Endothelial cell of umbilical vein (primary cell): ENCODE measurements at regions not wholly inside any gene's neighbourhood (a gene's known extent, or its start where the extent isn't known, plus 50 kb on each side); places are given as distances from the start of the nearest gene placed in this dataset.
"Not testable (repeated sequence)": the region's sequence is repeated elsewhere in the genome, so short reads cannot be mapped to it uniquely, and the experiment has no call there.

Source experiments
- BruUV-seq: library from RNA; stranded (reverse); fragments of 400-500 nt; replicated peaks from 2 replicates; lab custom pipeline; 2021; lab: Mats Ljungman, UMichigan
- CTCF ChIA-PET: fragments of 300-600, 350-600 bp; sonication (Branson Sonifier 250); formaldehyde crosslinking; loops from one replicate; lab custom pipeline; 2021; ENCODE audit warnings: antibody characterized with exemption, inconsistent platforms; lab: Charles Lee
- POLR2A ChIA-PET: fragments of 300-600, 350-600 bp; sonication (Branson Sonifier 250); formaldehyde crosslinking; loops from one replicate; lab custom pipeline; 2021; ENCODE audit warnings: antibody characterized with exemption, inconsistent platforms; lab: Charles Lee
- DNase-seq: peaks from one replicate; pipeline ENCODE4 v3.0.0-alpha.2; 2011; ENCODE audit warnings: low read depth, low spot score
- FAIRE-seq: peaks from 2 replicates; lab custom pipeline; 2011; peaks lifted over from hg19 to GRCh38; lab: Jason Lieb, UNC
- H2AFZ ChIP-seq: 2 replicates; pipeline ENCODE4 v1.6.0; 2012; ENCODE audit warnings: low read depth, low read length, control low read depth, inconsistent platforms
- H3K27ac ChIP-seq: 2 replicates; pipeline ENCODE4 v1.5.1; 2011; ENCODE audit warnings: low read depth, mild to moderate bottlenecking, control low read depth, low read length, moderate library complexity; ENCODE audit not compliant: insufficient read depth
- H3K27me3 ChIP-seq, 2 experiments: 2 replicates each; pipeline versions ENCODE4 v1.6.0 to v1.6.1; 2011; ENCODE audit warnings: low read length in 2 of 2, mixed read lengths in 1 of 2; ENCODE audit not compliant: control insufficient read depth in 2 of 2, insufficient read depth in 2 of 2
- H3K36me3 ChIP-seq, 2 experiments: 2 replicates in 1 of 2; 3 replicates in 1 of 2; pipeline ENCODE4 v1.5.1; 2011; ENCODE audit warnings: low read length in 2 of 2, mild to moderate bottlenecking in 1 of 2, moderate library complexity in 1 of 2; ENCODE audit not compliant: control insufficient read depth in 2 of 2, insufficient read depth in 2 of 2; ENCODE audit errors: extremely low read depth in 1 of 2
- H3K4me1 ChIP-seq: 3 replicates; pipeline ENCODE4 v1.5.1; 2011; ENCODE audit warnings: mild to moderate bottlenecking, low read length; ENCODE audit not compliant: control insufficient read depth, insufficient read depth; ENCODE audit errors: extremely low read depth
- H3K4me2 ChIP-seq: 2 replicates; pipeline ENCODE4 v1.6.1; 2011; ENCODE audit warnings: low read length, control low read depth, mixed read lengths; ENCODE audit not compliant: insufficient read depth
- H3K4me3 ChIP-seq, 3 experiments: fragments of 200-600 bp in 1 of 3; sonication (generic), shearing (Covaris generic) in 1 of 3; replicated peaks in 1 of 3; 2 replicates each; pipeline ENCODE4 v1.5.1; 2011 to 2016; ENCODE audit warnings: control low read depth in 3 of 3, low read length in 3 of 3, mild to moderate bottlenecking in 2 of 3, inconsistent platforms in 1 of 3, low read depth in 1 of 3, moderate library complexity in 1 of 3; ENCODE audit not compliant: insufficient read depth in 1 of 3
- H3K79me2 ChIP-seq: 2 replicates; pipeline ENCODE4 v1.6.0; 2012; ENCODE audit warnings: low read length, inconsistent platforms; ENCODE audit not compliant: control insufficient read depth, insufficient read depth
- H3K9ac ChIP-seq: replicated peaks from 2 replicates; pipeline ENCODE3; 2011; ENCODE audit warnings: low read length, control low read depth; ENCODE audit not compliant: insufficient read depth; ENCODE audit errors: extremely low read depth
- H3K9me1 ChIP-seq: replicated peaks from 3 replicates; pipeline ENCODE4 v1.6.0; 2011; ENCODE audit warnings: mild to moderate bottlenecking, low read length; ENCODE audit not compliant: control insufficient read depth, insufficient read depth; ENCODE audit errors: extremely low read depth
- H3K9me3 ChIP-seq: replicated peaks from 2 replicates; pipeline ENCODE4 v1.5.1; 2012; ENCODE audit warnings: low read length, inconsistent platforms; ENCODE audit not compliant: control insufficient read depth, insufficient read depth
- H4K20me1 ChIP-seq: replicated peaks from 2 replicates; pipeline ENCODE3; 2011; ENCODE audit warnings: mild to moderate bottlenecking, low read length; ENCODE audit not compliant: control insufficient read depth, insufficient read depth; ENCODE audit errors: extremely low read depth
- CTCF ChIP-seq, 2 donors: IDR thresholded peaks; 1 replicate in 1 of 2; 2 replicates in 1 of 2; pipeline ENCODE4 v1.5.1; 2011; ENCODE audit warnings: low read length in 2 of 2, mild to moderate bottlenecking in 2 of 2, moderate library complexity in 2 of 2, control low read depth in 1 of 2, inconsistent platforms in 1 of 2, low read depth in 1 of 2; ENCODE audit not compliant: insufficient read depth in 1 of 2; ENCODE audit errors: extremely low read depth in 1 of 2
- EZH2 ChIP-seq: IDR thresholded peaks from 2 replicates; pipeline ENCODE4 v1.6.1; 2012; ENCODE audit warnings: borderline replicate concordance, low read depth, mild to moderate bottlenecking, moderate library complexity, low read length, inconsistent platforms; ENCODE audit not compliant: severe bottlenecking
- FOS ChIP-seq: IDR thresholded peaks from 2 replicates; pipeline ENCODE4 v1.6.1; 2011; ENCODE audit warnings: mild to moderate bottlenecking, low read length, moderate library complexity, borderline replicate concordance; ENCODE audit not compliant: insufficient read depth
- GATA2 ChIP-seq: IDR thresholded peaks from 2 replicates; pipeline ENCODE4 v1.7.0; 2011; ENCODE audit warnings: low read depth, mild to moderate bottlenecking, moderate library complexity, mixed read lengths, low read length; ENCODE audit not compliant: insufficient read length, insufficient read depth
- JUN ChIP-seq: IDR thresholded peaks from 2 replicates; pipeline ENCODE4 v1.6.1; 2011; ENCODE audit warnings: borderline replicate concordance, low read depth; ENCODE audit not compliant: insufficient read length, insufficient read depth
- MAX ChIP-seq: IDR thresholded peaks from 2 replicates; pipeline ENCODE4 v1.6.1; 2011; ENCODE audit not compliant: insufficient read depth, insufficient read length
- MYC ChIP-seq: IDR thresholded peaks from one replicate; pipeline ENCODE4 v1.6.1; 2011; ENCODE audit warnings: mild to moderate bottlenecking, low read depth, low read length
- POLR2A ChIP-seq: IDR thresholded peaks from 2 replicates; pipeline ENCODE4 v1.6.1; 2012; ENCODE audit warnings: low read depth, mild to moderate bottlenecking, control low read depth, low read length
- POLR2AphosphoS5 ChIP-seq: IDR thresholded peaks from 2 replicates; pipeline ENCODE4 v1.6.1; 2012; ENCODE audit warnings: low read depth, mild to moderate bottlenecking, control low read depth, low read length, moderate library complexity; ENCODE audit not compliant: insufficient read depth
- dilution Hi-C: fragments of 300-500 bp; cut with MboI; formaldehyde crosslinking; loops from one replicate; pipeline ENCODE4 v1.15.0; 2019; ENCODE audit warnings: low sequenced_read_pairs; ENCODE audit not compliant: extremely low pct_ligation_motif_present
- intact Hi-C: fragments of 100-400 bp; cut with micrococcal nuclease; formaldehyde crosslinking; loops from one replicate; pipeline ENCODE4 v1.10.0; 2022

- H2AFZ ChIP-seq, H3K4me1 ChIP-seq, H3K9ac ChIP-seq, FAIRE-seq, H3K36me3 ChIP-seq, dilution Hi-C loops, H3K9me3 ChIP-seq, H3K9me1 ChIP-seq, DNase-seq, H3K79me2 ChIP-seq, H3K4me2 ChIP-seq, H4K20me1 ChIP-seq, intact Hi-C loops, H3K4me3 ChIP-seq, H3K27ac ChIP-seq, BruUV-seq, H3K27me3 ChIP-seq, POLR2A ChIA-PET: not testable (repeated sequence)
- CTCF ChIA-PET, result interaction anchor here (1.8 to 2.6 kb wide), 2 partner anchors 193 to 227 kb away, joined by 6 to 16 read pairs; no protein-coding TSS in a partner anchor
Observed at GRCh38 chr4:150015910-150016309, 62.3 kb upstream of the DCLK2 start.

GRCh38 chr4:150016621-150017020 lies 61.6 kb upstream of the DCLK2 start:
- CTCF ChIA-PET, result interaction anchor here (0.9 to 2.6 kb wide), 2 partner anchors 193 to 195 kb away, joined by 3 to 16 read pairs; no protein-coding TSS in a partner anchor
- FAIRE-seq, H3K27ac ChIP-seq, dilution Hi-C loops, H4K20me1 ChIP-seq, H3K9me3 ChIP-seq, H2AFZ ChIP-seq, intact Hi-C loops, POLR2A ChIA-PET, H3K79me2 ChIP-seq, H3K27me3 ChIP-seq, H3K36me3 ChIP-seq, H3K9me1 ChIP-seq, BruUV-seq, H3K4me3 ChIP-seq, H3K9ac ChIP-seq, H3K4me2 ChIP-seq, H3K4me1 ChIP-seq, DNase-seq: not testable (repeated sequence)

GRCh38 chr4:150018257-150018656 lies 60.0 kb upstream of the DCLK2 start:
- no peaks in the 10 kb centered on the region for H3K36me3 ChIP-seq
- no TSS peak for BruUV-seq
- H3K9me3 ChIP-seq, result no peaks in the 10 kb centered on the region
- H2AFZ ChIP-seq, result no peak overlapping the region
- H3K79me2 ChIP-seq, result no peaks in the 10 kb centered on the region
- H3K27me3 ChIP-seq, result no peaks in the 10 kb centered on the region
- no peak for FAIRE-seq
- no peak overlapping the region for H3K4me2 ChIP-seq
- no peak overlapping the region for H3K27ac ChIP-seq
- no peak for TF ChIP-seq POLR2AphosphoS5
- TF ChIP-seq FOS, result no peak
- no peak for TF ChIP-seq MYC
- TF ChIP-seq EZH2, result no peak
- TF ChIP-seq JUN, result no peak
- TF ChIP-seq CTCF (IDR thresholded peaks at IDR 0.05; ENCODE audit: extremely low read depth in 1 of 2, insufficient read depth in 1 of 2, low read depth in 1 of 2, low read length in 2 of 2), result no peak
- no peak for TF ChIP-seq MAX
- TF ChIP-seq GATA2, result no peak
- TF ChIP-seq POLR2A, result no peak
- no peaks in the 10 kb centered on the region for H3K4me1 ChIP-seq
- H3K9me1 ChIP-seq, result no peaks in the 10 kb centered on the region
- no peak for DNase-seq
- H3K9ac ChIP-seq, result no peak overlapping the region
- intact Hi-C loops (no loop called here), dilution Hi-C loops (no loop called here)
- no peaks in the 10 kb centered on the region for H4K20me1 ChIP-seq
- ChIA-PET CTCF (interaction anchor here (0.7 kb wide), 1 partner anchor 224 kb away, joined by 3 read pairs; no protein-coding TSS in a partner anchor), POLR2A (no interaction called here)
- H3K4me3 ChIP-seq, result no peak overlapping the region
